Activated B cell treated with CpG ODN at 0.5 μM for 24 hours (primary cell): ENCODE measurements at regions not wholly inside any gene's neighbourhood (a gene's known extent, or its start where the extent isn't known, plus 50 kb on each side); places are given as distances from the start of the nearest gene placed in this dataset.

Experiments
- ATAC-seq: fragments of 200-7000 bp; cut with Tn5 transposase; one replicate; pipeline ENCODE4 v1.10.0; 2021; ENCODE audit warnings: low read depth, mild to moderate bottlenecking, moderate library complexity
- CTCF ChIA-PET: fragments of 350-600 bp; sonication (Branson Sonifier 250); formaldehyde crosslinking; loops from one replicate; lab custom pipeline; 2021; ENCODE audit warnings: antibody characterized with exemption; lab: Charles Lee
- POLR2A ChIA-PET: fragments of 350-600 bp; sonication (Branson Sonifier 250); formaldehyde crosslinking; loops from one replicate; lab custom pipeline; 2021; ENCODE audit warnings: antibody characterized with exemption; lab: Charles Lee
- DNase-seq: peaks from one replicate; pipeline ENCODE4 v3.0.0; 2022
- H3K27ac Mint-ChIP-seq: one replicate; pipeline ENCODE4 v1.8.0; 2020; ENCODE audit warnings: mixed read lengths
- H3K27me3 Mint-ChIP-seq: one replicate; pipeline ENCODE4 v1.8.0; 2021; ENCODE audit warnings: mixed read lengths
- H3K36me3 Mint-ChIP-seq: one replicate; pipeline ENCODE4 v1.8.0; 2021; ENCODE audit warnings: low read depth, mixed read lengths
- H3K4me1 Mint-ChIP-seq: one replicate; pipeline ENCODE4 v1.8.0; 2021; ENCODE audit warnings: mixed read lengths
- H3K4me3 Mint-ChIP-seq: one replicate; pipeline ENCODE4 v1.8.0; 2020; ENCODE audit warnings: mild to moderate bottlenecking, mixed read lengths
- H3K9me3 Mint-ChIP-seq: one replicate; pipeline ENCODE4 v1.8.0; 2020; ENCODE audit warnings: mixed read lengths
- CTCF ChIP-seq: fragments of 200-600 bp; IDR thresholded peaks from one replicate; pipeline ENCODE4 v1.8.0; 2022; ENCODE audit warnings: antibody characterized with exemption, mild to moderate bottlenecking
- intact Hi-C: fragments of 100-400 bp; cut with micrococcal nuclease; formaldehyde crosslinking; loops from one replicate; pipeline ENCODE4 v1.15.1; 2024

- Mint-ChIP-seq H3K4me1 (peaks cover 57% of the 10 kb centered on the region), H3K9me3 (peaks cover 4% of the 10 kb centered on the region), H3K4me3 (no peak overlapping the region), H3K27ac (no peak overlapping the region), H3K36me3 (no peaks in the 10 kb centered on the region), H3K27me3 (no peaks in the 10 kb centered on the region)
- CTCF ChIA-PET = no interaction called here
- POLR2A ChIA-PET = no interaction called here
- DNase-seq = no peak
- no peak for TF ChIP-seq CTCF
- no peak for ATAC-seq
- intact Hi-C loops = no loop called here
Measured at GRCh38 chr6:106731144-106731842, 101.9 kb downstream of the QRSL1 start.

GRCh38 chr6:106730718-106731117 lies 101.3 kb downstream of the QRSL1 start:
- DNase-seq (no peak), ATAC-seq (no peak)
- H3K4me3 Mint-ChIP-seq = no peak overlapping the region
- ChIA-PET POLR2A (no interaction called here), CTCF (no interaction called here)
- TF ChIP-seq CTCF = no peak
- intact Hi-C loops = no loop called here
- H3K27ac Mint-ChIP-seq = no peak overlapping the region
- no peaks in the 10 kb centered on the region for H3K36me3 Mint-ChIP-seq
- peaks cover 51% of the 10 kb centered on the region for H3K4me1 Mint-ChIP-seq
- no peaks in the 10 kb centered on the region for H3K27me3 Mint-ChIP-seq
- peaks cover under 1% of the 10 kb centered on the region for H3K9me3 Mint-ChIP-seq

GRCh38 chr6:106730264-106730663 lies 100.9 kb downstream of the QRSL1 start:
- Mint-ChIP-seq H3K27ac (peak overlapping the region; percentile 20), H3K36me3 (no peaks in the 10 kb centered on the region), H3K9me3 (no peaks in the 10 kb centered on the region), H3K27me3 (no peaks in the 10 kb centered on the region), H3K4me3 (peak overlapping the region; percentile 25), H3K4me1 (peaks cover 46% of the 10 kb centered on the region)
- DNase-seq = no peak
- POLR2A ChIA-PET = no interaction called here
- intact Hi-C loops = no loop called here
- CTCF ChIA-PET = no interaction called here
- ATAC-seq = no peak
- no peak for TF ChIP-seq CTCF

GRCh38 chr6:106729841-106730240 lies 100.5 kb downstream of the QRSL1 start:
- TF ChIP-seq CTCF = no peak
- H3K9me3 Mint-ChIP-seq = no peaks in the 10 kb centered on the region
- POLR2A ChIA-PET = no interaction called here
- intact Hi-C loops = no loop called here
- no peak for DNase-seq
- H3K4me3 Mint-ChIP-seq = peak overlapping the region; percentile 25
- no peaks in the 10 kb centered on the region for H3K27me3 Mint-ChIP-seq
- H3K4me1 Mint-ChIP-seq = peaks cover 42% of the 10 kb centered on the region
- no peak for ATAC-seq
- peak overlapping the region; percentile 24 for H3K27ac Mint-ChIP-seq
- CTCF ChIA-PET = no interaction called here
- no peaks in the 10 kb centered on the region for H3K36me3 Mint-ChIP-seq

- POLR2A ChIA-PET = interaction anchor here (0.6 kb wide), 1 partner anchor 74 kb away, joined by 3 read pairs; no protein-coding TSS in a partner anchor
Measured at GRCh38 chr6:106728296-106728870, 99.0 kb downstream of the QRSL1 start.

More at GRCh38 chr6:106728296-106728870, 99.0 kb downstream of the QRSL1 start:
- H3K9me3 Mint-ChIP-seq = no peaks in the 10 kb centered on the region
- no peaks in the 10 kb centered on the region for H3K27me3 Mint-ChIP-seq
- H3K36me3 Mint-ChIP-seq = no peaks in the 10 kb centered on the region
- TF ChIP-seq CTCF = no peak
- H3K27ac Mint-ChIP-seq = peak overlapping the region; percentile 0
- H3K4me1 Mint-ChIP-seq = peaks cover 39% of the 10 kb centered on the region
- no peak for ATAC-seq
- CTCF ChIA-PET = no interaction called here
- intact Hi-C loops = no loop called here
- no peak for DNase-seq
- H3K4me3 Mint-ChIP-seq = no peak overlapping the region
